Common myeloid progenitor, CD34-positive (primary cell): ENCODE measurements at regions not wholly inside any gene's neighbourhood (a gene's known extent, or its start where the extent isn't known, plus 50 kb on each side); places are given as distances from the start of the nearest gene placed in this dataset.

Source experiments
- CTCF ChIA-PET: fragments of 350-600 bp; sonication (Branson Sonifier 250); formaldehyde crosslinking; loops from one replicate; lab custom pipeline; 2021; ENCODE audit warnings: antibody characterized with exemption; lab: Charles Lee
- POLR2A ChIA-PET: fragments of 350-600 bp; sonication (Branson Sonifier 250); formaldehyde crosslinking; loops from one replicate; lab custom pipeline; 2021; ENCODE audit warnings: antibody characterized with exemption; lab: Charles Lee
- DNase-seq, 3 donors: peaks; one replicate each; pipeline versions ENCODE4 v3.0.0 to v3.0.0-alpha.2; 2013
- H3K27ac ChIP-seq, 2 experiments: 1 replicate in 1 of 2; 2 replicates in 1 of 2; pipeline ENCODE4 v1.7.0; 2013; ENCODE audit warnings: inconsistent platforms in 2 of 2, low read length in 2 of 2, mild to moderate bottlenecking in 2 of 2, low read depth in 1 of 2, moderate library complexity in 1 of 2; ENCODE audit not compliant: severe bottlenecking in 2 of 2, insufficient read depth in 1 of 2, poor library complexity in 1 of 2
- H3K27me3 ChIP-seq, 5 experiments: replicated peaks in 2 of 5; 1 replicate in 3 of 5; 2 replicates in 2 of 5; pipeline versions ENCODE4 v1.6.1 to v1.7.0; 2013; ENCODE audit warnings: low read length in 4 of 5, mild to moderate bottlenecking in 2 of 5, moderate library complexity in 2 of 5, inconsistent platforms in 1 of 5; ENCODE audit not compliant: insufficient read depth in 5 of 5, control insufficient read depth in 4 of 5
- H3K36me3 ChIP-seq, 4 experiments: 1 replicate in 2 of 4; 2 replicates in 2 of 4; pipeline versions ENCODE4 v1.6.1 to v1.7.0; 2013; ENCODE audit warnings: low read length in 3 of 4, control low read depth in 1 of 4, mild to moderate bottlenecking in 1 of 4; ENCODE audit not compliant: control insufficient read depth in 4 of 4, insufficient read depth in 4 of 4
- H3K4me1 ChIP-seq, 4 experiments: 1 replicate in 3 of 4; 2 replicates in 1 of 4; pipeline versions ENCODE4 v1.6.1 to v1.7.1; 2013; ENCODE audit warnings: low read length in 3 of 4, mild to moderate bottlenecking in 3 of 4, control low read depth in 1 of 4, inconsistent platforms in 1 of 4, moderate library complexity in 1 of 4; ENCODE audit not compliant: control insufficient read depth in 4 of 4, insufficient read depth in 4 of 4; ENCODE audit errors: control extremely low read depth in 1 of 4
- H3K4me3 ChIP-seq, 7 experiments: 1 replicate in 4 of 7; 2 replicates in 3 of 7; pipeline versions ENCODE4 v1.5.1 to v1.7.0; 2013; ENCODE audit warnings: mild to moderate bottlenecking in 7 of 7, low read length in 6 of 7, moderate library complexity in 6 of 7, inconsistent platforms in 2 of 7, low read depth in 2 of 7, control low read depth in 1 of 7; ENCODE audit not compliant: insufficient read depth in 4 of 7, control insufficient read depth in 1 of 7; ENCODE audit errors: extremely low read depth in 1 of 7
- H3K9me3 ChIP-seq, 5 experiments: 1 replicate in 4 of 5; 2 replicates in 1 of 5; pipeline versions ENCODE4 v1.6.1 to v1.7.1; 2013; ENCODE audit warnings: low read length in 4 of 5, mild to moderate bottlenecking in 2 of 5, inconsistent platforms in 1 of 5, low read depth in 1 of 5, moderate library complexity in 1 of 5; ENCODE audit not compliant: control insufficient read depth in 4 of 5, insufficient read depth in 2 of 5; ENCODE audit errors: control extremely low read depth in 1 of 5
- WGBS: methylation state at CpG from one replicate; pipeline ENCODE4 v1.1.5; 2013; ENCODE audit not compliant: insufficient coverage; 5-methylcytosine and 5-hydroxymethylcytosine counted together

- Histone ChIP-seq H3K4me3 (peak overlapping the region in 1 of 7 experiments; percentile 2), H3K4me1 (no peaks in the 10 kb centered on the region), H3K9me3 (no peaks in the 10 kb centered on the region), H3K27me3 (peaks cover 0 to 2% (median 0%) of the 10 kb centered on the region in 5 experiments), H3K36me3 (no peaks in the 10 kb centered on the region), H3K27ac (no peak overlapping the region)
- ChIA-PET POLR2A (no interaction called here), CTCF (no interaction called here)
- no peak for DNase-seq
- 83% methylated on average over 1 of the region's 4 CpGs for WGBS
Measured at GRCh38 chr9:14501366-14501765, 187.4 kb upstream of the NFIB start.

- Histone ChIP-seq H3K27me3 (peaks cover 0 to 2% (median 0%) of the 10 kb centered on the region in 5 experiments), H3K4me1 (no peaks in the 10 kb centered on the region), H3K27ac (no peak overlapping the region), H3K4me3 (no peak overlapping the region), H3K36me3 (no peaks in the 10 kb centered on the region), H3K9me3 (no peaks in the 10 kb centered on the region)
- ChIA-PET CTCF (no interaction called here), POLR2A (no interaction called here)
- WGBS: 84% methylated on average over 8 of the region's 9 CpGs
- DNase-seq: no peak
Measured at GRCh38 chr9:14500705-14501104, 186.8 kb upstream of the NFIB start.

- Histone ChIP-seq H3K27me3 (peaks cover 0 to 4% (median 0%) of the 10 kb centered on the region in 5 experiments), H3K9me3 (no peaks in the 10 kb centered on the region), H3K36me3 (no peaks in the 10 kb centered on the region), H3K4me3 (no peak overlapping the region), H3K27ac (no peak overlapping the region), H3K4me1 (no peaks in the 10 kb centered on the region)
- POLR2A ChIA-PET: interaction anchor here (0.6 kb wide), 1 partner anchor 107 kb away, joined by 4 read pairs; no protein-coding TSS in a partner anchor
- DNase-seq: no peak
- WGBS: 93% methylated on average over 4 of the region's 6 CpGs
- CTCF ChIA-PET: no interaction called here
Measured at GRCh38 chr9:14499976-14500375, 186.0 kb upstream of the NFIB start.

- CTCF ChIA-PET: no interaction called here
Measured at GRCh38 chr9:14498824-14499223, 184.9 kb upstream of the NFIB start.

GRCh38 chr9:14497476-14497875 lies 183.5 kb upstream of the NFIB start:
- WGBS: 90% methylated on average over 1 of the region's 1 CpG
- H3K27ac ChIP-seq: no peak overlapping the region
- H3K9me3 ChIP-seq: no peaks in the 10 kb centered on the region
- peaks cover 0 to 4% (median 0%) of the 10 kb centered on the region in 5 experiments for H3K27me3 ChIP-seq
- no peak for DNase-seq
- CTCF ChIA-PET: no interaction called here
- POLR2A ChIA-PET: no interaction called here
- no peaks in the 10 kb centered on the region for H3K36me3 ChIP-seq
- H3K4me3 ChIP-seq: no peak overlapping the region
- H3K4me1 ChIP-seq: no peaks in the 10 kb centered on the region

More at GRCh38 chr9:14498824-14499223, 184.9 kb upstream of the NFIB start:
- WGBS: no CpG with 5 or more reads among the region's 5 CpGs
- Histone ChIP-seq H3K4me3 (no peak overlapping the region), H3K36me3 (no peaks in the 10 kb centered on the region), H3K4me1 (no peaks in the 10 kb centered on the region), H3K27ac (no peak overlapping the region), H3K27me3 (peaks cover 0 to 4% (median 0%) of the 10 kb centered on the region in 5 experiments), H3K9me3 (no peaks in the 10 kb centered on the region)
- POLR2A ChIA-PET: no interaction called here
- no peak for DNase-seq

- Histone ChIP-seq H3K27me3 (no peaks in the 10 kb centered on the region), H3K9me3 (no peaks in the 10 kb centered on the region), H3K27ac (no peak overlapping the region), H3K36me3 (no peaks in the 10 kb centered on the region), H3K4me1 (peaks cover 0 to 6% (median 0%) of the 10 kb centered on the region in 4 experiments), H3K4me3 (no peak overlapping the region)
- DNase-seq: no peak
- CTCF ChIA-PET: no interaction called here
- WGBS: 100% methylated on average over 1 of the region's 3 CpGs
- POLR2A ChIA-PET: no interaction called here
Measured at GRCh38 chr9:14488421-14489190, 174.7 kb upstream of the NFIB start.

GRCh38 chr9:14487547-14488185 lies 173.7 kb upstream of the NFIB start:
- Histone ChIP-seq H3K27me3 (no peaks in the 10 kb centered on the region), H3K9me3 (no peaks in the 10 kb centered on the region), H3K4me3 (no peak overlapping the region), H3K36me3 (no peaks in the 10 kb centered on the region), H3K4me1 (peaks cover 0 to 6% (median 0%) of the 10 kb centered on the region in 4 experiments), H3K27ac (no peak overlapping the region)
- ChIA-PET CTCF (no interaction called here), POLR2A (no interaction called here)
- 98% methylated on average over 5 of the region's 6 CpGs for WGBS
- DNase-seq: no peak
